Esophagus squamous epithelium (tissue), 4 donors: ENCODE measurements at regions not wholly inside any gene's neighbourhood (a gene's known extent, or its start where the extent isn't known, plus 50 kb on each side); places are given as distances from the start of the nearest gene placed in this dataset.

Experiments
- CTCF ChIP-seq, 6 experiments: fragments of 450-650 bp in 4 of 6; fragments of 200-600 bp in 2 of 6; sonication (generic) in 2 of 6; IDR thresholded peaks; one replicate each; pipeline ENCODE4 v1.5.1; 2016 to 2019; ENCODE audit warnings: antibody characterized with exemption in 6 of 6, mild to moderate bottlenecking in 4 of 6, moderate library complexity in 4 of 6
- POLR2A ChIP-seq, 4 donors: fragments of 450-650 bp; IDR thresholded peaks; one replicate each; pipeline ENCODE4 v1.6.1; 2017; ENCODE audit warnings: antibody characterized with exemption in 4 of 4, mild to moderate bottlenecking in 4 of 4, moderate library complexity in 3 of 4

GRCh38 chr13:69618838-69619237 lies 488.8 kb upstream of the ATXN8OS start:
- TF ChIP-seq CTCF (IDR thresholded peaks at IDR 0.05) (no peak), POLR2A (IDR thresholded peaks at IDR 0.05) (no peak)
